Ovary (tissue), 3 donors: ENCODE measurements at regions not wholly inside any gene's neighbourhood (a gene's known extent, or its start where the extent isn't known, plus 50 kb on each side); places are given as distances from the start of the nearest gene placed in this dataset.

ENCODE experiments used
- CTCF ChIP-seq, 3 donors: fragments of 450-650 bp in 2 of 3; fragments of 200-600 bp in 1 of 3; IDR thresholded peaks; one replicate each; pipeline versions ENCODE4 v1.5.1 to v1.8.0; 2016 to 2022; ENCODE audit warnings: antibody characterized with exemption in 3 of 3, mild to moderate bottlenecking in 1 of 3
- POLR2A ChIP-seq: fragments of 450-650 bp; IDR thresholded peaks from one replicate; pipeline ENCODE4 v1.6.1; 2017; ENCODE audit warnings: antibody characterized with exemption, mild to moderate bottlenecking, moderate library complexity
- donor health status: DM: no; HTN: no; CAD: no.

GRCh38 chr3:106533788-106534160 is 665.0 kb upstream of the CBLB start:
- TF ChIP-seq CTCF (IDR thresholded peaks at IDR 0.05) (no peak), POLR2A (no peak)
